Common myeloid progenitor, CD34-positive (primary cell): ENCODE measurements at regions not wholly inside any gene's neighbourhood (a gene's known extent, or its start where the extent isn't known, plus 50 kb on each side); places are given as distances from the start of the nearest gene placed in this dataset.
"Not testable (repeated sequence)": the region's sequence is repeated elsewhere in the genome, so short reads cannot be mapped to it uniquely, and the experiment has no call there.

Source experiments
- CTCF ChIA-PET: fragments of 350-600 bp; sonication (Branson Sonifier 250); formaldehyde crosslinking; loops from one replicate; lab custom pipeline; 2021; ENCODE audit warnings: antibody characterized with exemption; lab: Charles Lee
- POLR2A ChIA-PET: fragments of 350-600 bp; sonication (Branson Sonifier 250); formaldehyde crosslinking; loops from one replicate; lab custom pipeline; 2021; ENCODE audit warnings: antibody characterized with exemption; lab: Charles Lee
- DNase-seq, 3 donors: peaks; one replicate each; pipeline versions ENCODE4 v3.0.0 to v3.0.0-alpha.2; 2013
- H3K27ac ChIP-seq, 2 experiments: 1 replicate in 1 of 2; 2 replicates in 1 of 2; pipeline ENCODE4 v1.7.0; 2013; ENCODE audit warnings: inconsistent platforms in 2 of 2, low read length in 2 of 2, mild to moderate bottlenecking in 2 of 2, low read depth in 1 of 2, moderate library complexity in 1 of 2; ENCODE audit not compliant: severe bottlenecking in 2 of 2, insufficient read depth in 1 of 2, poor library complexity in 1 of 2
- H3K27me3 ChIP-seq, 5 experiments: replicated peaks in 2 of 5; 1 replicate in 3 of 5; 2 replicates in 2 of 5; pipeline versions ENCODE4 v1.6.1 to v1.7.0; 2013; ENCODE audit warnings: low read length in 4 of 5, mild to moderate bottlenecking in 2 of 5, moderate library complexity in 2 of 5, inconsistent platforms in 1 of 5; ENCODE audit not compliant: insufficient read depth in 5 of 5, control insufficient read depth in 4 of 5
- H3K36me3 ChIP-seq, 4 experiments: 1 replicate in 2 of 4; 2 replicates in 2 of 4; pipeline versions ENCODE4 v1.6.1 to v1.7.0; 2013; ENCODE audit warnings: low read length in 3 of 4, control low read depth in 1 of 4, mild to moderate bottlenecking in 1 of 4; ENCODE audit not compliant: control insufficient read depth in 4 of 4, insufficient read depth in 4 of 4
- H3K4me1 ChIP-seq, 4 experiments: 1 replicate in 3 of 4; 2 replicates in 1 of 4; pipeline versions ENCODE4 v1.6.1 to v1.7.1; 2013; ENCODE audit warnings: low read length in 3 of 4, mild to moderate bottlenecking in 3 of 4, control low read depth in 1 of 4, inconsistent platforms in 1 of 4, moderate library complexity in 1 of 4; ENCODE audit not compliant: control insufficient read depth in 4 of 4, insufficient read depth in 4 of 4; ENCODE audit errors: control extremely low read depth in 1 of 4
- H3K4me3 ChIP-seq, 7 experiments: 1 replicate in 4 of 7; 2 replicates in 3 of 7; pipeline versions ENCODE4 v1.5.1 to v1.7.0; 2013; ENCODE audit warnings: mild to moderate bottlenecking in 7 of 7, low read length in 6 of 7, moderate library complexity in 6 of 7, inconsistent platforms in 2 of 7, low read depth in 2 of 7, control low read depth in 1 of 7; ENCODE audit not compliant: insufficient read depth in 4 of 7, control insufficient read depth in 1 of 7; ENCODE audit errors: extremely low read depth in 1 of 7
- H3K9me3 ChIP-seq, 5 experiments: 1 replicate in 4 of 5; 2 replicates in 1 of 5; pipeline versions ENCODE4 v1.6.1 to v1.7.1; 2013; ENCODE audit warnings: low read length in 4 of 5, mild to moderate bottlenecking in 2 of 5, inconsistent platforms in 1 of 5, low read depth in 1 of 5, moderate library complexity in 1 of 5; ENCODE audit not compliant: control insufficient read depth in 4 of 5, insufficient read depth in 2 of 5; ENCODE audit errors: control extremely low read depth in 1 of 5
- WGBS: methylation state at CpG from one replicate; pipeline ENCODE4 v1.1.5; 2013; ENCODE audit not compliant: insufficient coverage; 5-methylcytosine and 5-hydroxymethylcytosine counted together

- no peak overlapping the region for H3K4me3 ChIP-seq
- CTCF ChIA-PET: interaction anchor here (1.2 kb wide), 1 partner anchor 17 kb away, joined by 3 read pairs; no protein-coding TSS in a partner anchor
- WGBS: 83% methylated on average over 4 of the region's 6 CpGs
- H3K4me1 ChIP-seq: no peaks in the 10 kb centered on the region
- peaks cover 0 to 9% (median 0%) of the 10 kb centered on the region in 5 experiments for H3K27me3 ChIP-seq
- POLR2A ChIA-PET: no interaction called here
- H3K9me3 ChIP-seq: no peaks in the 10 kb centered on the region
- no peak for DNase-seq
- no peaks in the 10 kb centered on the region for H3K36me3 ChIP-seq
- no peak overlapping the region for H3K27ac ChIP-seq
Measured at GRCh38 chr20:48220033-48220633, 434.9 kb upstream of the SULF2 start.

DNA sequence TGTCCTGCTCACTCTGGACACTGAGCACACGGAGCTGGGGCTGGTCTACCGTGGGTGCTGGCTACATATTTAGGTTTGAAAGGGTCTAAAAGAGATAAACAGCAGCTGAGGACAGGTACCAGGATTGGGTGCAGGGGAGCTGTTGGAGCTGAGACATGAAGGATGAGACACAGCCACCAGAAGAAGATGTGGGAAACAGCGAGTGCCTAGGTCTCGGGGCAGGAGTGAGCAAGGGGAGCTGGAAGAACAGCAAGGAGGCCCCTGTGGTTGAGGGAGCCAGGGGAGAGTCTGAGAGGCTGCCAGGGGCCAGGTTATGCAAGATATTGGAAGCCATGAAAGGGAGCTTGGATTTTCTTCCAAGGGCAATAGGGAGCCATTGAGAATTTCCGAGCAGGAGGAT, 434.0 kb upstream of the SULF2 start:
- no peak overlapping the region for H3K27ac ChIP-seq
- no peaks in the 10 kb centered on the region for H3K9me3 ChIP-seq
- 92% methylated on average over 5 of the region's 5 CpGs for WGBS
- ChIA-PET POLR2A (no interaction called here), CTCF (no interaction called here)
- no peak overlapping the region for H3K4me3 ChIP-seq
- H3K27me3 ChIP-seq: peaks cover 0 to 5% (median 0%) of the 10 kb centered on the region in 5 experiments
- no peaks in the 10 kb centered on the region for H3K36me3 ChIP-seq
- H3K4me1 ChIP-seq: no peaks in the 10 kb centered on the region
- no peak for DNase-seq

DNA sequence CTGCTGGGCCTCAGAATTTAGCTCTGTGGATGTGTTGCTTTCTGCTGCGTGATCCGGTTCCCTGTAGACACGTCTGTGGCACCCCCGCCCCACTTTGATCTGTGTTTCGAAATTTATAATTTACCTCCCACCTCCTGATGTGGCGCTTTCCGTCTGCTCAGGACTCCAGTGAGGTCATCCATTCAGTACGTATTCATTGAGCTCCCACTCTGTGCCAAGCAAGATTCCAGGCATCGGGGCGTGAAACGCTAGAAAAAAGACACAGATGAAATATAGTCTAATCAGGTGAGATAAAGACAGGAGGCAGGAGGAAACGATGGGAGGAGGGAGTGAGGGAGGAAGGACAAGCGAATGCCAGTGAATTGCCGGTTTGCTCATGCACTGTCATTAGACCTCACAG, 431.9 kb upstream of the SULF2 start:
- Histone ChIP-seq H3K9me3 (no peaks in the 10 kb centered on the region), H3K4me3 (no peak overlapping the region), H3K36me3 (no peaks in the 10 kb centered on the region), H3K27me3 (peaks cover 0 to 4% (median 0%) of the 10 kb centered on the region in 5 experiments), H3K4me1 (no peaks in the 10 kb centered on the region), H3K27ac (no peak overlapping the region)
- no peak for DNase-seq
- WGBS: 89% methylated on average over 9 of the region's 14 CpGs
- ChIA-PET POLR2A (no interaction called here), CTCF (no interaction called here)

GRCh38 chr20:48215536-48215935, 430.3 kb upstream of the SULF2 start:
- CTCF ChIA-PET: no interaction called here
- Histone ChIP-seq H3K4me1 (no peaks in the 10 kb centered on the region), H3K27ac (no peak overlapping the region), H3K36me3 (no peaks in the 10 kb centered on the region), H3K9me3 (no peaks in the 10 kb centered on the region), H3K27me3 (peaks cover 0 to 2% (median 0%) of the 10 kb centered on the region in 5 experiments), H3K4me3 (no peak overlapping the region)
- POLR2A ChIA-PET: no interaction called here
- no peak for DNase-seq
- WGBS: 13% methylated on average over 7 of the region's 8 CpGs

- peaks cover 0 to 6% (median 0%) of the 10 kb centered on the region in 5 experiments for H3K27me3 ChIP-seq
- ChIA-PET POLR2A (no interaction called here), CTCF (no interaction called here)
- DNase-seq: no peak
- no peaks in the 10 kb centered on the region for H3K36me3 ChIP-seq
- H3K4me1 ChIP-seq: no peaks in the 10 kb centered on the region
- no peak overlapping the region for H3K4me3 ChIP-seq
- no peak overlapping the region for H3K27ac ChIP-seq
- 60% methylated on average over 1 of the region's 5 CpGs for WGBS
- H3K9me3 ChIP-seq: no peaks in the 10 kb centered on the region
Measured at GRCh38 chr20:48214601-48215000, 429.3 kb upstream of the SULF2 start.

DNA sequence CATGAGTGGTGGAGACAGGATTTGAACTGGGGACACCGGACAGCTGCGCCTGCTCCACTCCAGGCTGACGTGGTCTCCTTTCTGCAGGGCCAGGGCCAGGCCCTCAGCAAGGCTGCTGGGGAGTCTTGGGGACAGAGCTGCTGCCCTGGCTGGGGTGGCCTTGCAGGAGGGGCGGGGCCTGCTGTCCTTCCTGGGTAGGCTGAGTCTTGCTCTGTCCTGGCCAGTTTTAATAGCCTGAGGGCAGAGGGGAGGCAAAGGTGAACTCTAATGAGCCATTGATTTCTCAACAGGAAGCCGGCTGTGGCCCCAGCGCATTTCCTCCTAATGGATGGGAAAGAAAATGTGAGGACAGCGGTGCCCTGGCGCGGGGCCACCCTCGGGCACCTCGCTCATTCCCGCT, 428.4 kb upstream of the SULF2 start:
- H3K4me3 ChIP-seq, POLR2A ChIA-PET, H3K4me1 ChIP-seq, H3K27ac ChIP-seq, CTCF ChIA-PET, H3K36me3 ChIP-seq, H3K27me3 ChIP-seq, DNase-seq, H3K9me3 ChIP-seq: not testable (repeated sequence)
- 89% methylated on average over 4 of the region's 12 CpGs for WGBS

- no peak overlapping the region for H3K27ac ChIP-seq
- no peak for DNase-seq
- ChIA-PET CTCF (interaction anchor here (0.6 kb wide), 1 partner anchor 270 kb away, joined by 3 read pairs; no protein-coding TSS in a partner anchor), POLR2A (no interaction called here)
- H3K4me1 ChIP-seq: no peaks in the 10 kb centered on the region
- H3K9me3 ChIP-seq: no peaks in the 10 kb centered on the region
- H3K36me3 ChIP-seq: no peaks in the 10 kb centered on the region
- no peak overlapping the region for H3K4me3 ChIP-seq
- H3K27me3 ChIP-seq: peaks cover 0 to 14% (median 0%) of the 10 kb centered on the region in 5 experiments
- WGBS: 92% methylated on average over 2 of the region's 3 CpGs
Measured at GRCh38 chr20:48212806-48213509, 427.7 kb upstream of the SULF2 start.
